ENCODE measurements at regions not wholly inside any gene's neighbourhood (a gene's known extent, or its start where the extent isn't known, plus 50 kb on each side); places are given as distances from the start of the nearest gene placed in this dataset.

- ChIA-PET POLR2A (ENCODE audit: low non-redundant PET) (interaction anchor here (0.6 kb wide), 1 partner anchor 136 kb away, joined by 3 read pairs; no protein-coding TSS in a partner anchor), CTCF (interaction anchor here (0.6 kb wide), 1 partner anchor 268 kb away, joined by 3 read pairs; no protein-coding TSS in a partner anchor)
- H3K27ac ChIP-seq: no peak overlapping the region
- no peak for DNase-seq (ENCODE audit: low spot score)
- no peak for TF ChIP-seq CTCF (conservative IDR thresholded peaks at IDR 0.05; ENCODE audit: low read depth)
Measured at GRCh38 chr10:123488436-123488835, 177.7 kb upstream of the GPR26 start.

GRCh38 chr10:123491364-123491763, 174.8 kb upstream of the GPR26 start:
- CTCF ChIA-PET: no interaction called here

GRCh38 chr10:123492016-123492415, 174.1 kb upstream of the GPR26 start:
- ChIA-PET POLR2A (ENCODE audit: low non-redundant PET) (no interaction called here), CTCF (no interaction called here)
- no peak for TF ChIP-seq CTCF (conservative IDR thresholded peaks at IDR 0.05; ENCODE audit: low read depth)
- DNase-seq (ENCODE audit: low spot score): no peak
- H3K27ac ChIP-seq: no peak overlapping the region

More at GRCh38 chr10:123491364-123491763, 174.8 kb upstream of the GPR26 start:
- DNase-seq (ENCODE audit: low spot score): no peak
- TF ChIP-seq CTCF (conservative IDR thresholded peaks at IDR 0.05; ENCODE audit: low read depth): no peak
- POLR2A ChIA-PET (ENCODE audit: low non-redundant PET): no interaction called here
- H3K27ac ChIP-seq: no peak overlapping the region

- TF ChIP-seq CTCF (conservative IDR thresholded peaks at IDR 0.05; ENCODE audit: low read depth): no peak
- CTCF ChIA-PET: no interaction called here
- POLR2A ChIA-PET (ENCODE audit: low non-redundant PET): no interaction called here
- DNase-seq (ENCODE audit: low spot score): no peak
- H3K27ac ChIP-seq: no peak overlapping the region
Measured at GRCh38 chr10:123494301-123494808, 171.8 kb upstream of the GPR26 start.

- no peak for DNase-seq (ENCODE audit: low spot score)
- POLR2A ChIA-PET (ENCODE audit: low non-redundant PET): no interaction called here
- H3K27ac ChIP-seq: no peak overlapping the region
- CTCF ChIA-PET: interaction anchor here (0.5 kb wide), 1 partner anchor 453 kb away, joined by 3 read pairs; no protein-coding TSS in a partner anchor
- no peak for TF ChIP-seq CTCF (conservative IDR thresholded peaks at IDR 0.05; ENCODE audit: low read depth)
Measured at GRCh38 chr10:123496375-123496774, 169.8 kb upstream of the GPR26 start.

- no peak for TF ChIP-seq CTCF (conservative IDR thresholded peaks at IDR 0.05; ENCODE audit: low read depth)
- ChIA-PET POLR2A (ENCODE audit: low non-redundant PET) (no interaction called here), CTCF (interaction anchor here (0.5 to 0.6 kb wide), 2 partner anchors 85 to 454 kb away, joined by 3 read pairs; no protein-coding TSS in a partner anchor)
- no peak for DNase-seq (ENCODE audit: low spot score)
- H3K27ac ChIP-seq: no peak overlapping the region
Measured at GRCh38 chr10:123496996-123497660, 169.0 kb upstream of the GPR26 start.
